ENCODE measurements at regions not wholly inside any gene's neighbourhood (a gene's known extent, or its start where the extent isn't known, plus 50 kb on each side); places are given as distances from the start of the nearest gene placed in this dataset.

- CTCF ChIA-PET = no interaction called here
- no TSS peak for BruUV-seq (replicated peaks)
Observed at GRCh38 chr3:110821586-110821985, 250.0 kb upstream of the NECTIN3 start.

DNA sequence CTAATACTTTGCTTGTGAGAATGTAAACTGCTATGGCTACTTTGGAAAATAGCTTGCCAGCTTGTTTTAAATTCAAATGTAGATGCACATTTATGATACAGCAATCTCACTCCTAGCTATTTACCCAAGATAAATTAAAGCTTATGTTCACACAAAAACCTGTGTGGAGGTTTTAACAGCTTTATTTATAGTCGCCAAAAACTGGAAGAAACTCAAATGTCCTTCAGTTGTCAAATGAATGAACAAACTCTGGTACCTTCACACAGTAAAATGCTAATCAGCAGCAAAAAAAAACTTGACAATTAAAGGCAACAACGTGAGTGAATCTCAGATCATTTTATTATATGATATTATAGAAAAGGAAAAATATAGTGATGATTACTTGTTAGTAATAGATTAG, 248.6 kb upstream of the NECTIN3 start:
- no peaks in the 10 kb centered on the region for H3K4me1 Mint-ChIP-seq (ENCODE audit: low read depth, unreplicated experiment)
- TF ChIP-seq, protein P1, sequence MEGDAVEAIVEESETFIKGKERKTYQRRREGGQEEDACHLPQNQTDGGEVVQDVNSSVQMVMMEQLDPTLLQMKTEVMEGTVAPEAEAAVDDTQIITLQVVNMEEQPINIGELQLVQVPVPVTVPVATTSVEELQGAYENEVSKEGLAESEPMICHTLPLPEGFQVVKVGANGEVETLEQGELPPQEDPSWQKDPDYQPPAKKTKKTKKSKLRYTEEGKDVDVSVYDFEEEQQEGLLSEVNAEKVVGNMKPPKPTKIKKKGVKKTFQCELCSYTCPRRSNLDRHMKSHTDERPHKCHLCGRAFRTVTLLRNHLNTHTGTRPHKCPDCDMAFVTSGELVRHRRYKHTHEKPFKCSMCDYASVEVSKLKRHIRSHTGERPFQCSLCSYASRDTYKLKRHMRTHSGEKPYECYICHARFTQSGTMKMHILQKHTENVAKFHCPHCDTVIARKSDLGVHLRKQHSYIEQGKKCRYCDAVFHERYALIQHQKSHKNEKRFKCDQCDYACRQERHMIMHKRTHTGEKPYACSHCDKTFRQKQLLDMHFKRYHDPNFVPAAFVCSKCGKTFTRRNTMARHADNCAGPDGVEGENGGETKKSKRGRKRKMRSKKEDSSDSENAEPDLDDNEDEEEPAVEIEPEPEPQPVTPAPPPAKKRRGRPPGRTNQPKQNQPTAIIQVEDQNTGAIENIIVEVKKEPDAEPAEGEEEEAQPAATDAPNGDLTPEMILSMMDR (IDR thresholded peaks at IDR 0.05; ENCODE audit: unreplicated experiment) = no peak
- no peak overlapping the region for H3K27ac Mint-ChIP-seq (ENCODE audit: unreplicated experiment)
- no peaks in the 10 kb centered on the region for H3K27me3 Mint-ChIP-seq (ENCODE audit: unreplicated experiment)
- peaks cover 3% of the 10 kb centered on the region for H3K9me3 Mint-ChIP-seq (ENCODE audit: low read depth, unreplicated experiment)
- intact Hi-C loops (cut with micrococcal nuclease; ENCODE audit: unreplicated experiment) = no loop called here
- DNase-seq = no peak
- BruUV-seq (replicated peaks) = no TSS peak
- H3K4me3 Mint-ChIP-seq (ENCODE audit: low read depth, unreplicated experiment) = no peak overlapping the region
- CTCF ChIA-PET = no interaction called here
- H3K36me3 Mint-ChIP-seq (ENCODE audit: insufficient read depth, unreplicated experiment) = no peaks in the 10 kb centered on the region

More at GRCh38 chr3:110821586-110821985, 250.0 kb upstream of the NECTIN3 start:
- Mint-ChIP-seq H3K27me3 (ENCODE audit: unreplicated experiment) (no peaks in the 10 kb centered on the region), H3K27ac (ENCODE audit: unreplicated experiment) (no peak overlapping the region), H3K9me3 (ENCODE audit: low read depth, unreplicated experiment) (peaks cover under 1% of the 10 kb centered on the region), H3K4me3 (ENCODE audit: low read depth, unreplicated experiment) (no peak overlapping the region), H3K4me1 (ENCODE audit: low read depth, unreplicated experiment) (no peaks in the 10 kb centered on the region), H3K36me3 (ENCODE audit: insufficient read depth, unreplicated experiment) (no peaks in the 10 kb centered on the region)
- no peak for DNase-seq
- TF ChIP-seq, protein P1 (IDR thresholded peaks at IDR 0.05; ENCODE audit: unreplicated experiment) = no peak
- intact Hi-C loops (cut with micrococcal nuclease; ENCODE audit: unreplicated experiment) = no loop called here

- Mint-ChIP-seq H3K4me3 (ENCODE audit: low read depth, unreplicated experiment) (no peak overlapping the region), H3K27ac (ENCODE audit: unreplicated experiment) (no peak overlapping the region), H3K36me3 (ENCODE audit: insufficient read depth, unreplicated experiment) (no peaks in the 10 kb centered on the region), H3K9me3 (ENCODE audit: low read depth, unreplicated experiment) (peaks cover 2% of the 10 kb centered on the region), H3K27me3 (ENCODE audit: unreplicated experiment) (no peaks in the 10 kb centered on the region), H3K4me1 (ENCODE audit: low read depth, unreplicated experiment) (no peaks in the 10 kb centered on the region)
- TF ChIP-seq, protein P1 (IDR thresholded peaks at IDR 0.05; ENCODE audit: unreplicated experiment) = no peak
- CTCF ChIA-PET = no interaction called here
- no peak for DNase-seq
- no TSS peak for BruUV-seq (replicated peaks)
- intact Hi-C loops (cut with micrococcal nuclease; ENCODE audit: unreplicated experiment) = no loop called here
Observed at GRCh38 chr3:110846971-110847370, 224.6 kb upstream of the NECTIN3 start.

- no peak for DNase-seq
- H3K4me3 Mint-ChIP-seq (ENCODE audit: low read depth, unreplicated experiment) = no peak overlapping the region
- no peak overlapping the region for H3K27ac Mint-ChIP-seq (ENCODE audit: unreplicated experiment)
- no peaks in the 10 kb centered on the region for H3K27me3 Mint-ChIP-seq (ENCODE audit: unreplicated experiment)
- peaks cover 5% of the 10 kb centered on the region for H3K9me3 Mint-ChIP-seq (ENCODE audit: low read depth, unreplicated experiment)
- intact Hi-C loops (cut with micrococcal nuclease; ENCODE audit: unreplicated experiment) = no loop called here
- H3K4me1 Mint-ChIP-seq (ENCODE audit: low read depth, unreplicated experiment) = no peaks in the 10 kb centered on the region
- BruUV-seq (replicated peaks) = no TSS peak
- H3K36me3 Mint-ChIP-seq (ENCODE audit: insufficient read depth, unreplicated experiment) = no peaks in the 10 kb centered on the region
- CTCF ChIA-PET = no interaction called here
- TF ChIP-seq, protein P1 (IDR thresholded peaks at IDR 0.05; ENCODE audit: unreplicated experiment) = no peak
Observed at GRCh38 chr3:110849064-110849463, 222.6 kb upstream of the NECTIN3 start.

Data from Calu3 (cell line).